HG03565 (cell line): ENCODE measurements at regions not wholly inside any gene's neighbourhood (a gene's known extent, or its start where the extent isn't known, plus 50 kb on each side); places are given as distances from the start of the nearest gene placed in this dataset.

Experiments used
- ATAC-seq: cut with Tn5 transposase; IDR thresholded peaks from one replicate; pipeline ENCODE4 v1.9.1; 2021; ENCODE audit warnings: mild to moderate bottlenecking, moderate library complexity; ENCODE audit not compliant: unreplicated experiment

DNA sequence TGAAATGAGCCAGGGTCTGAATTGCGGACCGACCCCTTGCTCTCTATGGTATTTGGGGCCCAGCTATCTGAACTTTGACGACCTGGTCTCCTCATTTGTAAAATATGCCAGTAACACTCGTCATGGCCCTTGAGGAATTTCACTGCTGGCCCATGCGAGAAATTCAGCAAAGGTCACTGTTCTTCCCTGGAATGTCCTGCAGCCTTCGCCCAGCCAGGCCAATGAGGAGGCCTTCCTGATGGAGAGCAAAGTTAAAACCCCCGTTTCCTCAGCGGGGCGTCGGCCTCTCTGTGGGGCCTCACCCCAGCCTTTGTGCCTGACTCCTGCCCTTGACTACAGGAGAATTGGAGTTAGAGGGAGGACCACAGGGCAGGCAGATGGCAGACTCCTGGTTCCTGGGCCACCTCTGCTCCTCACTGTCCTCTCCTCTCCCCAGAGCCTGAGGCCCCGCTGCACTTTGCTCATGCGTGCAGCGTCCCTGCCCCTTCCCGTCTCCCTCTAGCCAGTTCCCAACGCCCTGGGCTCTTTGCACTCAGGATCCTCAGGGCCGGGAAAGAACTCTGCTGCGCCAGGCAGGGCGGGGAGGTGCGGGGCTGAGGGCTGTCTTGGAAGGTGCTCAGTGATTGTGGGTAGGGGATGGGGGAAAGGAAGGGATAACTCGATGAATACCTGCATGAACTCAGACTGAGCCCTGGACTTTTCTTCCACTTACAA lies 257.0 kb upstream of the RAB6C start:
- ATAC-seq, result no peak

DNA sequence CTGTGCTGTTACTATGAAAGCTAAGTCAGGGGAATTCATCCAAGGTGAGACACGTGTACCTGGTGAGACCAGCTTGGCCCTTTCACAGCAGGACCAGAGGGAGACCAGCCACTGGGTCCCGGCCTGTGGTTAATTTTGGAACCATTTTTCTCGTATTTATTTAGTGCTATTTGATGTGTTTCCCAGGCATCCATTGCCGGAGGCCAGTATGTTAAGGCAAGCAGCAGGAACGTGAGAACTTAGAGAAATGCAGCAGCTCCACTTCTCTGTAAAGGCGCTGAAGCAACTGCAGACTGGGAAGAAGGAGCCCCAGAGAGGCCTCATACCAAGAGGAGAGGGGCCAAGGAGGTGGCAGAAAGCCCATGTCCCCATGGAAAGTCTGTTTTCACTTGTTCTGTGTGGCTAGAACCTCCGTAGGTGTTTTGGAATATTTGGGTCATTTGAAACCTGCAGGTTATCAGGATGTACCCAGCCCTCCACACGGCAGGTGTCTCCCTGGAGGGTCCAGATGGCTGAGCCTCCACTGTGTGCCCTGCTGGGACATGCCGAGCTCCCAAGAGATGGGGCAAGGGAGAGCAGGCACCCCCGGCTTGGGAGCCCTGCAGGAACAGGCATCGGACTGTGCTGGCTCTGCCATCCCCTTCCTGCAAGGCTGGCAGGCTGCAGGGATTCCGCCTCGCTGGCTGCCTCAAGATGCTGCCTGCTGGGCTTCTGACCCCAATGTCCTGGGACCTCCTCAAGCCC lies 256.0 kb upstream of the RAB6C start:
- no peak for ATAC-seq

DNA sequence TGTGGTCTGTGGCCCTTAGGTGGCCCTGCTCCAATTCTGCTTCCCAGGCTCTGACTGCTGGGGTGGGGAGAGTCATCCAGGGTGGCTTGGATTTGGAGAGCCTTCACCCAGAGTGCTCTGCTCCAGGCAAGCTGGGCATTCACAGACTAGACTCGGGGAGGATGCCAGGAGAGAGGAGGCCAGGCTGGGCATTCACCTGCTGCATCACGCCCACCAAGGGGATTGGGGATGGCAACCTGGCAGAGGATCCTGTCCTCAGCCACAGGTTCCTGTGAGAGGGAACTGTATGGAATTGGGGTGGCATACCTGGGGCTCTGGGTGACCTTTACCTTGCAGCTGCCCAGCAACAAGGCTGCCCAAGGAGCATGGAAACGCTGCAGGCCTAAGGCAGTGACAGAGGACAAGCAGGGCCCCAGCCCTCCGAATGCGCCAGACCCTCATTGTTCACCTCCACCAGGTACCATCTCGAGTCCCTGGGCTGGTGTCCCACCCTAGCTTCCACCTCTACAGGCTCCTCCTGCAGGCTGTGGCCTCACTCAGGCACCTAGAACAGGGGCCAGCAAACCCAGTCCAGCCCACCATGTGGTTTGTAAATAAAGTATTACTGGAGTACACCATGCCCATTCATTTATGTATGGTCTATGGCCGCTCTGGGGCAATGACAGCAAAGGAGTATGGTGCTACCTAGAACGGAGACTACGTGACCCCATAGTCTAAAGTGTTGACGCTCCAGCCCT lies 255.3 kb upstream of the RAB6C start:
- ATAC-seq, result no peak

DNA sequence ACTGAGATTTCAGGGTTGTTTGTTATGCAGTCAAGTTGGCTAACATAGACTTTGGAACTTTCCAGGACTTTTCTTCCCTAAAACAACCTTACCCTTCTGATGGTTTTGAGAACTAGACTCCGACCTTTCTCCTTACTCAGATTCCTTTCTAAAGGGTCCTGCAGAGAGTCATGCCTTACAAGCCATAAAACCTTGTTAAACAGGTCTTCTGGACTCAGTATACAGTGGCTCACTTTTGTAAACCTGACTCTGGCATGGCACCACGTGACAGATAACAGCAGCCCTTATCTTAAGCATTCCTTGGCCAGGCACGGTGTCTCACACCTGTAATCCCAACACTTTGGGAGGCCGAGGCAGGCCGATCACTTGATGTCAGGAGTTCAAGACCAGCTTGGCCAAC lies 253.2 kb upstream of the RAB6C start:
- no peak for ATAC-seq

DNA sequence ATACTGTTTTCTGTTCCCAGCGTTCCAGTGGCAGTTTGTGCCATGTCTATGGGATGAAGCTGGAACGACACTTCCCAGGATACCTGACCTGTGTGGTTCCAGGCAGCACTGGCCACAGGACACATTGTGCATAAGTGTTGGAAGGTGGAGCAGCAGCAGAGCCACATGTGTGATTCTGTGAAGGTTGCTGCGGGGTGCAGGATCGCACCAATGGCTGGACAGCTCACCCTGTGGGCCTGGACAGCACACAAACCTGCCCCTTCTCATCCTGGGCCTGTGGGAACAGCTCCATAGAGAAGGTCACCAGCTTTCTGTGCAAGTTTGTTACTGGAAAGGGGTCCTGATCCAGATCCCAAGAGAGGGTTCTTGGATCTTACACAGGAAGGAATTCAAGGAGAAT lies 252.2 kb upstream of the RAB6C start:
- no peak for ATAC-seq

DNA sequence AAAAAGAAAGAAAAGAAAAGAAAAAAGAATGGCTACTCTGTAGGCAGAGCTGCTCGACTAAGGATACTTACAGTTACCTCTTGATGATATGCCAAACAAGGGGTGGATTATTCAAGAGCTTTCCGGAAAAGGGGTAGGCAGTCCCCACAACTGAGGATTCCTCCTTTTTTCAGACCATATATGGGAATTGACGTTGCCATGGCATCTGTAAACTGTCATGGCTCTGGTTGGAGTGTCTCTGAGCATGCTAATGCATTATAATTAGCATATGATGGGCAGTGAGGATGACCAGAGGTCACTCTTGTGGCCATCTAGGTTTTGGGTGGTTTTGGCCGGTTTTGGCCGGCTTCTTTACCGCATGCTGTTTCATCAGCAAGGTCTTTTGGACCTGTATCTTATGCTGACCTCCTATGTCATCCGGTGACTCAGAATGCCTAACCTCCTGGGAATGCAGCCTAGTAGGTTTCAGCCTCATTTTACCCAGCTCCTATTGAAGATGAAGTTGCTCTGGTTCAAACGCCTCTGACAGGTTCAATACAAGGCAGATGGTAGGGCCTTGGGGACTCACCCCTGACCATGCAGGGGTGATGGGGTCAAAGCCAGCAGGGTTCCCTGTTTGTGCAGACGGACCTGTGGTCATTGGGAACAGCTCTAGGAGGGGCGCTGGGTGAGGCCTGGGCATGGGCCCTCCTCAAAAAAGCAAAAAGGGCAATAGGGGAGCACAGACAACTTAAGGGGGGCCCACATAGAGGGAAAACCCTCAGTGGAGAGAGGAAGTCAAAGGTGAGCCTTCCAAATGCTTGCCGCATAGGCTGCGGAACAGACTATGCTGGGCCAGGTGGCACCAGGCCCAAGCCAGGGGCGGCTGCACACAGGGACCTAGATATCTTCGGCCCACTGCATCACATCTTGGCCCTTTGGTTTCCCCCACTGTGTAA lies 251.2 kb upstream of the RAB6C start:
- no peak for ATAC-seq

GRCh38 chr2:129729011-129729410 lies 250.5 kb upstream of the RAB6C start:
- ATAC-seq, result no peak

DNA sequence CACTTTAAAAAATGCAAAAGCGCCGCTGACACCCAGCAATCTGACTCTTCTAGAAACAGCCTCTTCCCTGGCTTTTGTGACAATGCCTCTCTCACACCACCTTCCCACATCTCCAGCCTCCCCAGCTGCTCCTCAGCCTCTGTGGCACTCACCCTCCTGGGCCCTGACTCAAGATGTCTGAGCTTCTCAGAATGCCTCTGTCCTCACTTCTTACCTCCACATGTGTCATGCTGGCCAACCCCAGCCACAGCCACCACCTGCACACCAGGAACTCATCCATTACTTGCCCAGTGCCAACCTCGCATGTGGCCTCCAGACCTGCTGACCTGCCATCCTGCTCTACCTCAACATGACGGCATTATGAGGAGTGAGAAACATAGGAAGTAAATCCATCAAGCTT lies 249.8 kb upstream of the RAB6C start:
- ATAC-seq, result no peak

DNA sequence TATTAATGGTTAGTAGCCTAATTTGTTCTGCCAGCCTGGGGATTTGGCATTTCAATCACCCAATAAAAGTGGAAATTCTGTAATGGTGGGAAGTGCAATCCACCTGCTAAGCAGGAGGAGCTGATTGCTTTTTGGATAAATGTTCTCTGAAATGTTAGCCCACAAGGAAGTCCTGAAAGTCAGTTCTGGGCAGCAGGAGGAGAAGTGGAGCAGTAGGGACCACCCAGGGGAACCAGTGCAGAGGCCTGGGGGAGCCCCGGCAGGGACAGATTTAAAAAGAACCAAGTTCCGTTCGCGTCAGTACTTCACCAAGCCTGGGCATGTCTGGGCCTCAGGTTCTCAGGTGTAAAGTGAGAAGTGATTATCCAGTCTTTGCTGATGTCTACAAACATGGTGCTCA lies 248.5 kb upstream of the RAB6C start:
- no peak for ATAC-seq

GRCh38 chr2:129731907-129732629 lies 247.4 kb upstream of the RAB6C start:
- ATAC-seq, result no peak

- ATAC-seq, result no peak
These were observed 246.8 kb upstream of the RAB6C start for GRCh38 chr2:129732630-129733026.

DNA sequence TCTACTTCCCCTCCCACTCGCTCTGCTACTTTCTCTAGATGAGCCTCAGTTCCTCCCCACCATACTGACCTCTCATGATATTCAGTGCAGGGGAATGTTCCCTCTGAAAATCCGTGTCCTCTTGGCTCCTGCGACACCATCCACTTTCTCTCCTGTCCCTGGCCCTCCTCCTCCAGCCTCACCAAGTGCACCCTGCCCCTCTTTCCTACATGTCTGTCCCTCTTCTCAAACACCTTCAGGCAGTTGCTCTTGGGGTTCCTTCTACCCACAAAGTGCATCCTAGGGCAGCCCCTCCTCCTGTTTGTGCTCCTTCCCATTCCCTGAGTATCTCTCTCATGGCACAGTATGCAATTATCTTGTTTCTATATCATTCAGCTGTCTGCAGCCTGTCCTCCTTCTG lies 246.4 kb upstream of the RAB6C start:
- ATAC-seq, result no peak

DNA sequence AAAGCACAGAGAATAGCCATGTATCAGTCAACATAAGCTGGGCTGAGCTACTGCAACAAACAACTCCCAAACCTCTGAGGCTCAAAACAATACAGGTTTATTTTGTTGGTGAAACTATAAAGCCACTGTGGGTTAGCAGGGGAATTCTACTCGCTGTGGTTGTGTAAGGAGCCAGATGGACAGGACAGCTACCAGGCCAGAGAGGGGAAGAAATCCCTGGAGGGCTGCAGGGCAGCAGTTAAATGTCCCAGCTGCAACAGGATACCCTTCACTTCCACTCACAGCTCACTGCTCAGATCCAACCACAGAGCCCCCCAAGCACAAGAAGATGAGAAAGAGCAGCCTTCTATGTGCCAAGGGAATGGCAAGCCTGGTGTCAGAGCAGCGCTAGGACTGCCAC lies 245.9 kb upstream of the RAB6C start:
- no peak for ATAC-seq

GRCh38 chr2:129734343-129735034 lies 245.0 kb upstream of the RAB6C start:
- no peak for ATAC-seq

- ATAC-seq, result no peak
These were observed 243.9 kb upstream of the RAB6C start for GRCh38 chr2:129735576-129735975.

DNA sequence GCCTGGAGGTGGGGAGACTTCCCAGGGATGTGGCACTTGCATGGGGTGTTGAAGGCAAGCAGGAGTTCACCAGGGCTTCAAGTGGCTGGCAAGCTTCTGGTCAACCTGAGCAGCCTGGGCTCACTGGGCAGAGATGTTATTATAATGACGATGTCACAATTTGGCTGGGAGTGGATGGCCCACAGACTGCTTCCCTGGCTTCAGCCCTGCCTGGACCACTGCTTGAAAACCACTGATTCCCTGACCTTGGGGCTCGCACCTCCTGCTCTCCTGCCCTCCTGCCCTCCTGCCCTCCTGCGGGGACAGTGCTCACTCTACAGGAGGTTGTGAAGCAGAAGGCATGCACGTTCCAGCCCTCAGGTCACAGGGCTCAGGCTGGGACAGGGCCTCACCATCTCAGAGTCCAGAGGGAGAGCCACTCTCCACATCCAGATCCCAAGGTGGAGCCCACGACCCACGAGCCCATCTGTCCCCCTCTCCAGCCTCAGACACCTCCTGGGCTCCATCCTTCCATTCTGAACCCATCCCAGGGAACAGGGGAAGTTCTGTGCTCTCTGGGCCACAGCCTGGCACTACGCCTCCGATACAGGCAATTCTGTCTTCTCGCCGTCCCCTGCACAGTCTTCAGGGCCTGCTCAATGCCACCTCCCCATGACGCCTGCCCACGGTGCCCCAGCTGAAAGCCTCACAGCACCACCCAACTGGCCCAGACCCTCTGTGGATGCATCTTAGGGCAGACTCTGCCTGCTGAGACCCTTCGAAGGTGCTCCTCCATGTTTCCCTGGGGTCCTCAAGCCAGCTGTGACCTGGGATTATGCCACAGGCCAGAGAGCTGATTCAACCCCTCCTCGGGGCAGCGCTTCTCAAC lies 241.6 kb upstream of the RAB6C start:
- ATAC-seq, result no peak

DNA sequence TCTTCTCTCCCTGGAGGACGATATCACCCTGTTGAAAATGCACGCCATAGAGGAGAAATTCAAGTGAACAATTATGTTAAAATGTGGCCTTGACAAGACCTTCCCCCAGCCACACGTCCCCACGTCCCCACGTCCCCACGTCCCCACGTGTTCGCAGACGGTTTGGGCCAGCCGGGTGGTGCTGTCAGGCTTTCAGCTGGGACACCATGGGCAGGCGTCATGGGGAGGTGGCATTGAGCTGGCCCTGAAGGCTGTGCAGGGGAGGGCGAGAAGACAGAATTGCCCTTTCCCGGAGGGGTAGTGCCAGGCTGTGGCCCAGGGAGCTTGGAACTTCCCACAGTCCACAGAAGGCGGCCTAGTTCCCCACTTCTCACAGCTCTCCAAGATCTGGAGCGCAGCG lies 240.7 kb upstream of the RAB6C start:
- ATAC-seq, result no peak

- ATAC-seq, result no peak
These were observed 239.0 kb upstream of the RAB6C start for GRCh38 chr2:129740504-129740903.

DNA sequence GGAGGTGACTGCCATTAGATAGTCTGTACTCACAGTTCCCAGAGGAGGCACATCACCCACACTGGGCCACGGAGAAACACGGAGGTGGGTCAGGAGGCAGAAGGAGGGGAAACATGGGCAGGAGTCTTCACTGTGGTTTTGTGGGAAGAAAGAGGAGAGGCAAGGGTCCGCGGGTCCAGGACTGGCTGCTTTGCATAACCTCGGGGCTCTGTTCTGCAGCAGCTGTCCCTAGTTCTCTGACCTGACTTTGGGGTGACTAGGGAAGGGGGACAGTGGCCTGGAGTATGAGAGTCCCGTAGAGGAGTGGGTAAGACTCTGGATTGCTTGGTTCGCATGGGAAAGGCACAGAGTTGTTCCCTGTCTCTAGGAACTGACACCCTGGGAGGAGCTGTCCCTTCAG lies 238.3 kb upstream of the RAB6C start:
- ATAC-seq, result no peak
